Brain microvascular endothelial cell (primary cell): ENCODE measurements at regions not wholly inside any gene's neighbourhood (a gene's known extent, or its start where the extent isn't known, plus 50 kb on each side); places are given as distances from the start of the nearest gene placed in this dataset.

Experiments
- DNase-seq: peaks from one replicate; pipeline ENCODE4 v3.0.0-alpha.2; 2020
- H3K27ac ChIP-seq: fragments of 250-450 bp; sonication (Bioruptor Pico); 2 replicates; pipeline ENCODE4 v1.5.1; 2020; ENCODE audit warnings: mild to moderate bottlenecking, moderate library complexity
- H3K27me3 ChIP-seq: fragments of 250-450 bp; sonication (Bioruptor Pico); replicated peaks from 2 replicates; pipeline ENCODE4 v1.5.1; 2020; ENCODE audit warnings: mild to moderate bottlenecking
- H3K36me3 ChIP-seq: fragments of 250-450 bp; sonication (Bioruptor Pico); replicated peaks from 2 replicates; pipeline ENCODE4 v1.5.1; 2020; ENCODE audit warnings: mild to moderate bottlenecking
- H3K4me3 ChIP-seq: 2 replicates; pipeline ENCODE4 v1.5.1; 2011; ENCODE audit warnings: low read depth, mild to moderate bottlenecking, control low read depth, low read length, moderate library complexity
- in situ Hi-C: cut with HindIII; loops from 2 replicates; pipeline ENCODE4 v1.10.0; 2017; ENCODE audit warnings: low sequenced_read_pairs, low pct_ligation_motif_present
- TF ChIP-seq, protein P1 (sequence below): IDR thresholded peaks from 2 replicates; pipeline ENCODE4 v1.5.1; 2011; ENCODE audit warnings: low read depth, mild to moderate bottlenecking, moderate library complexity, low read length, control low read depth, inconsistent platforms; ENCODE audit errors: missing control alignments

DNA sequence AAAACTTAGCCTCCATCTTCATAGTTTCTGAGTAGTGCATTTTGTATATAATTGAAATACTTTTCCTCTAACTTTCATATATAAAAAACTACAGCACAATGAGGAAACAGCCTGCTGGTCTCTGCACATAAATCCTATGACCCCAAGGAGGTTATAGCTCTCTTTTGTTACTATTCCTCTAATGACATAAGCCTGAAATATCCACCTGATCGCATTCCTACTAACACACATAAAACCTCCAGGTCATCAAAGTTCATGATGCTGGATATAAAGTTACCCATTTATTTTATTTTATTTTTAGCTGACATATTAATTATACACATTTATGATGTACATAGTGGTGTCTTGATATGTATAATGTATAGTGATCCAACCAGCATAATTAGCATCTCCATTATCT is 1042.0 kb upstream of the B3GALT2 start:
- Histone ChIP-seq H3K36me3 (no peaks in the 10 kb centered on the region), H3K27ac (no peak overlapping the region), H3K27me3 (no peaks in the 10 kb centered on the region), H3K4me3 (no peak overlapping the region)
- TF ChIP-seq, protein P1, sequence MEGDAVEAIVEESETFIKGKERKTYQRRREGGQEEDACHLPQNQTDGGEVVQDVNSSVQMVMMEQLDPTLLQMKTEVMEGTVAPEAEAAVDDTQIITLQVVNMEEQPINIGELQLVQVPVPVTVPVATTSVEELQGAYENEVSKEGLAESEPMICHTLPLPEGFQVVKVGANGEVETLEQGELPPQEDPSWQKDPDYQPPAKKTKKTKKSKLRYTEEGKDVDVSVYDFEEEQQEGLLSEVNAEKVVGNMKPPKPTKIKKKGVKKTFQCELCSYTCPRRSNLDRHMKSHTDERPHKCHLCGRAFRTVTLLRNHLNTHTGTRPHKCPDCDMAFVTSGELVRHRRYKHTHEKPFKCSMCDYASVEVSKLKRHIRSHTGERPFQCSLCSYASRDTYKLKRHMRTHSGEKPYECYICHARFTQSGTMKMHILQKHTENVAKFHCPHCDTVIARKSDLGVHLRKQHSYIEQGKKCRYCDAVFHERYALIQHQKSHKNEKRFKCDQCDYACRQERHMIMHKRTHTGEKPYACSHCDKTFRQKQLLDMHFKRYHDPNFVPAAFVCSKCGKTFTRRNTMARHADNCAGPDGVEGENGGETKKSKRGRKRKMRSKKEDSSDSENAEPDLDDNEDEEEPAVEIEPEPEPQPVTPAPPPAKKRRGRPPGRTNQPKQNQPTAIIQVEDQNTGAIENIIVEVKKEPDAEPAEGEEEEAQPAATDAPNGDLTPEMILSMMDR, result no peak
- no peak for DNase-seq
- in situ Hi-C loops, result no loop called here

- no peak for DNase-seq
- in situ Hi-C loops, result no loop called here
- no peaks in the 10 kb centered on the region for H3K27me3 ChIP-seq
- no peak overlapping the region for H3K4me3 ChIP-seq
- H3K36me3 ChIP-seq, result no peaks in the 10 kb centered on the region
- no peak overlapping the region for H3K27ac ChIP-seq
- TF ChIP-seq, protein P1, result no peak
Observed at GRCh38 chr1:194227161-194227560, 1040.7 kb upstream of the B3GALT2 start.

DNA sequence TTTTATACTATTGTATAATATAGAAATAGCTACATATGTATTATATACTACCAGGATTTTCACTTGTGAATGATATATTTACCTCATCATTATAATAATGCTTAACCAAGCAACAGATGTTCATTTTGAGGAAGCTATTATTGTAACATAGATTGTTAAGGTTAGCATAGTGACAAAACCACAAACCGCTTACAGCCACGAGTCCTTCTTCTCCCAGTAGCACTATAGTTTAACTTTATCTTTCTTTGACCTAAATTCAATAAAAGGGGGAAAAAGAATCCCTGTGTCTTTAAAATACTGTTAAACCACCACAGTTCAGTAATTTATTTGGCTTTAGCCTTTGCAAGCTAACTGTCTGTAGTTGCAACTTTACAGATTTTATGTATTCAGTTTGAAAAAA is 1039.4 kb upstream of the B3GALT2 start:
- Histone ChIP-seq H3K4me3 (no peak overlapping the region), H3K27ac (no peak overlapping the region), H3K36me3 (no peaks in the 10 kb centered on the region), H3K27me3 (no peaks in the 10 kb centered on the region)
- TF ChIP-seq, protein P1, result no peak
- in situ Hi-C loops, result no loop called here
- DNase-seq, result no peak

GRCh38 chr1:194223596-194223995 is 1037.2 kb upstream of the B3GALT2 start:
- no peak for DNase-seq
- Histone ChIP-seq H3K27me3 (no peaks in the 10 kb centered on the region), H3K36me3 (no peaks in the 10 kb centered on the region), H3K27ac (no peak overlapping the region), H3K4me3 (no peak overlapping the region)
- TF ChIP-seq, protein P1, result no peak
- in situ Hi-C loops, result no loop called here

DNA sequence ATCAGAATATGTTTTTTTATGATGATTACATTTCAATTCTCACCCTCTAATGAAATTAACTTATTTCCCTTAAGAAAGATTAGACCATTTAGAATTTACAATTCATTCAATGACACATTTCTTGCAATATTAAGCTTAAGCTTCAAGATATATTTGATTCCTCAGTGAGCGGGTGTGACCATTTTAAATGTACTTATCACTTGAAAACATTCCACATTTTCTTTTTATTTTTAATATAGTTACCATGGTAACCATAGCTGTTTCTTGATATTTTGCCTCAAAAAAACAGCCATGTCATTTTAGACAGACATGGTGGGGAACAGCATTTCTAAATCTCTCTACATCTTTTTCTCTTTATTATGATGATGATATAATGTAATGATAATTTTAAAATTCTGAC is 1029.0 kb upstream of the B3GALT2 start:
- TF ChIP-seq, protein P1, result no peak
- H3K4me3 ChIP-seq, result no peak overlapping the region
- in situ Hi-C loops, result no loop called here
- no peak for DNase-seq
- H3K36me3 ChIP-seq, result no peaks in the 10 kb centered on the region
- H3K27ac ChIP-seq, result no peak overlapping the region
- H3K27me3 ChIP-seq, result no peaks in the 10 kb centered on the region

DNA sequence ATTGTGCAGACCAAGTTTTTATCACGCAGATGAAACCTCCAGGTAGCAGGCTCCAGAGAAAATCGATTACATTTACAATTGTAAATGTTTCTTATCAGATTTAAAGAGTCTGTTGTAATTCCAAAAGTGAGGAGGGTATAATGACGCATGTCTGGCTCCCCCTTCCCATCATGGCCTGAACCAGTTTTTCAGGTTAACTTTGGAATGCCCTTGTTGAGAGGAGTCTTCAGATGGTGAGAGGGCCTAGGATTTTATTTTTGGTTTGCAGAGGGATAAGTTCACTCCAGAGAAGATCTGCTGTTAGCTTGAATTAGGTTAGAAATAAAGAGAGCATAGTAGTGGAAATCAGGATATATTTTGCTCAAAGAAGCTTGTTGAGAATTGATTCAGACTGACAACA is 1028.3 kb upstream of the B3GALT2 start:
- H3K27ac ChIP-seq, result no peak overlapping the region
- in situ Hi-C loops, result no loop called here
- no peak overlapping the region for H3K4me3 ChIP-seq
- TF ChIP-seq, protein P1, result no peak
- H3K36me3 ChIP-seq, result no peaks in the 10 kb centered on the region
- DNase-seq, result no peak
- H3K27me3 ChIP-seq, result no peaks in the 10 kb centered on the region
